Neural cell (in vitro differentiated cells): ENCODE measurements at regions not wholly inside any gene's neighbourhood (a gene's known extent, or its start where the extent isn't known, plus 50 kb on each side); places are given as distances from the start of the nearest gene placed in this dataset.

Source experiments
- H2AFZ ChIP-seq: fragments of 200-600, 300-800 bp; sonication (generic), shearing (Covaris generic); 2 replicates; pipeline ENCODE4 v1.6.0; 2014; ENCODE audit warnings: low read depth, mild to moderate bottlenecking, antibody characterized with exemption, low read length, moderate library complexity
- H3F3A ChIP-seq: fragments of 200-600 bp; shearing (Covaris generic); 2 replicates; pipeline ENCODE4 v1.6.1; 2016; ENCODE audit warnings: mild to moderate bottlenecking, moderate library complexity, mixed read lengths, antibody characterized with exemption, low read length; ENCODE audit not compliant: insufficient read depth, poor library complexity, severe bottlenecking
- H3K27ac ChIP-seq: fragments of 200-600, 300-800 bp; sonication (generic), shearing (Covaris generic); 2 replicates; pipeline ENCODE4 v1.5.1; 2014; ENCODE audit warnings: mild to moderate bottlenecking, low read length, moderate library complexity
- H3K27me3 ChIP-seq: fragments of 300-800, 200-600 bp; sonication (generic), shearing (Covaris generic); 2 replicates; pipeline ENCODE4 v1.6.0; 2014; ENCODE audit warnings: mild to moderate bottlenecking, low read depth, low read length, moderate library complexity; ENCODE audit not compliant: insufficient read depth
- H3K36me3 ChIP-seq: fragments of 300-800, 200-600 bp; sonication (generic), shearing (Covaris generic); 2 replicates; pipeline ENCODE4 v1.5.1; 2014; ENCODE audit warnings: mild to moderate bottlenecking, antibody characterized with exemption, low read length, moderate library complexity; ENCODE audit not compliant: insufficient read depth
- H3K4me2 ChIP-seq: fragments of 300-800, 200-600 bp; sonication (generic), shearing (Covaris generic); 2 replicates; pipeline ENCODE4 v1.6.0; 2014; ENCODE audit warnings: mild to moderate bottlenecking, low read length
- H3K4me3 ChIP-seq: fragments of 300-800, 200-600 bp; sonication (generic), shearing (Covaris generic); 2 replicates; pipeline ENCODE4 v1.5.1; 2014; ENCODE audit warnings: mild to moderate bottlenecking, low read length, moderate library complexity
- H3K79me2 ChIP-seq: fragments of 200-600 bp; shearing (Covaris generic); replicated peaks from 2 replicates; pipeline ENCODE4 v1.6.0; 2014; ENCODE audit warnings: mild to moderate bottlenecking, low read length, moderate library complexity; ENCODE audit not compliant: insufficient read depth
- H3K9ac ChIP-seq: fragments of 300-800, 200-600 bp; sonication (generic), shearing (Covaris generic); 2 replicates; pipeline ENCODE4 v1.6.1; 2016; ENCODE audit warnings: mild to moderate bottlenecking, low read length, mixed read lengths
- H3K9me2 ChIP-seq: fragments of 200-600 bp; shearing (Covaris generic); 2 replicates; pipeline ENCODE4 v1.6.1; 2016; ENCODE audit warnings: mild to moderate bottlenecking, low read length, mixed read lengths; ENCODE audit not compliant: insufficient read depth
- H3K9me3 ChIP-seq: fragments of 200-600, 300-800 bp; sonication (generic), shearing (Covaris generic); 2 replicates; pipeline ENCODE4 v1.6.1; 2016; ENCODE audit warnings: mild to moderate bottlenecking, mixed run types, low read length, moderate library complexity, mixed read lengths
- H4K20me1 ChIP-seq: fragments of 200-600 bp; shearing (Covaris generic); 2 replicates; pipeline ENCODE4 v1.6.1; 2016; ENCODE audit warnings: mild to moderate bottlenecking, mixed run types; ENCODE audit not compliant: insufficient read depth
- CTCF ChIP-seq: fragments of 450-650 bp; IDR thresholded peaks from 2 replicates; pipeline ENCODE4 v1.5.1; 2014; ENCODE audit warnings: antibody characterized with exemption, mild to moderate bottlenecking, moderate library complexity; ENCODE audit not compliant: poor library complexity, severe bottlenecking
- EP300 ChIP-seq: fragments of 450-650 bp; conservative IDR thresholded peaks from 2 replicates; pipeline ENCODE4 v1.6.1; 2014; ENCODE audit warnings: antibody characterized with exemption, mild to moderate bottlenecking, moderate library complexity; ENCODE audit not compliant: poor library complexity, severe bottlenecking
- EZH2 ChIP-seq: fragments of 200-600, 300-800 bp; shearing (Covaris generic), sonication (generic); IDR thresholded peaks from 2 replicates; pipeline ENCODE4 v1.6.1; 2014; ENCODE audit warnings: antibody characterized with exemption, low read length, borderline replicate concordance, mild to moderate bottlenecking; ENCODE audit not compliant: insufficient read depth, poor library complexity, severe bottlenecking
- MXI1 ChIP-seq: fragments of 450-650 bp; conservative IDR thresholded peaks from 2 replicates; pipeline ENCODE4 v1.6.1; 2014; ENCODE audit warnings: antibody characterized with exemption, mild to moderate bottlenecking; ENCODE audit not compliant: poor library complexity, severe bottlenecking
- POLR2AphosphoS5 ChIP-seq: IDR thresholded peaks from 2 replicates; pipeline ENCODE4 v1.6.1; 2012
- RAD21 ChIP-seq: fragments of 450-650 bp; conservative IDR thresholded peaks from 2 replicates; pipeline ENCODE4 v1.6.1; 2014; ENCODE audit warnings: antibody characterized with exemption, mild to moderate bottlenecking, moderate library complexity
- REST ChIP-seq: IDR thresholded peaks from 2 replicates; pipeline ENCODE4 v1.6.1; 2012; ENCODE audit warnings: borderline replicate concordance
- SMC3 ChIP-seq: fragments of 450-650 bp; conservative IDR thresholded peaks from 2 replicates; pipeline ENCODE4 v1.6.1; 2014; ENCODE audit warnings: antibody characterized with exemption, mild to moderate bottlenecking, moderate library complexity; ENCODE audit not compliant: poor library complexity
- TAF1 ChIP-seq: IDR thresholded peaks from 2 replicates; pipeline ENCODE4 v1.6.1; 2012; ENCODE audit warnings: low read depth

- no peaks in the 10 kb centered on the region for H4K20me1 ChIP-seq
- H3K4me3 ChIP-seq = no peak overlapping the region
- H3K9ac ChIP-seq = no peak overlapping the region
- H2AFZ ChIP-seq = no peak overlapping the region
- H3K79me2 ChIP-seq = no peaks in the 10 kb centered on the region
- H3K27ac ChIP-seq = no peak overlapping the region
- no peaks in the 10 kb centered on the region for H3F3A ChIP-seq
- H3K9me2 ChIP-seq = no peaks in the 10 kb centered on the region
- no peaks in the 10 kb centered on the region for H3K36me3 ChIP-seq
- H3K4me2 ChIP-seq = no peak overlapping the region
- peak; percentile 37 for TF ChIP-seq CTCF
- TF ChIP-seq TAF1 = no peak
- TF ChIP-seq SMC3 = no peak
- H3K9me3 ChIP-seq = no peaks in the 10 kb centered on the region
- no peaks in the 10 kb centered on the region for H3K27me3 ChIP-seq
These were observed 367.4 kb downstream of the SPRY2 start for GRCh38 chr13:79973533-79973963.

DNA sequence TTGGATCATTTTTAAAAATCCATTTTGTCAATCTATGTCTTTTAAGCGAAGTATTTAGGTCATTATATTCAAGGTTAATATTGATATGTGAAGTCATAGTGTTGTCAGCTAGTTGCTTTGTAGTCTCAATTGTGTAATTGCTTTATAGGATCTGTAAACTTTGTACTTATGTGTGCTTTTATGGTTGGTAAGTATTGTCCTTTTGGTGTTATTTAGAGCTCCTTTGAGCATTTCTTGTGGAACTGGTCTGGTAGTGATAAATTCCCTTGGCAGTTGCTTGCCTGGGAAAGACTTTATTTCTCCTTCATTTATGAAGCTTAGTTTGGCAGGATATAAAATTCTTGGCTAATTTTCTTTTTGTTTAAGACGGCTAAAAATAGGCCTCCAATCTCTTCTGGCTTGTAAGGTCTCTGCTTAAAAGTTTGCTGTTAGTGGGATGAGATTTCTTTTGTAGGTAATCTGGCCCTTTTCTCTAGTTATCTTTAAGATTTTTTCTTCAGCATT, 368.8 kb downstream of the SPRY2 start:
- H3K9ac ChIP-seq = no peak overlapping the region
- H3K4me3 ChIP-seq = no peak overlapping the region
- H3K9me2 ChIP-seq = no peaks in the 10 kb centered on the region
- no peaks in the 10 kb centered on the region for H3K79me2 ChIP-seq
- H3K27ac ChIP-seq = no peak overlapping the region
- H3K9me3 ChIP-seq = no peaks in the 10 kb centered on the region
- H3K4me2 ChIP-seq = no peak overlapping the region
- H3F3A ChIP-seq = no peaks in the 10 kb centered on the region
- TF ChIP-seq EZH2 (no peak), EP300 (no peak), CTCF (no peak), POLR2AphosphoS5 (no peak), REST (no peak), SMC3 (no peak), MXI1 (no peak), RAD21 (no peak), TAF1 (no peak)
- no peaks in the 10 kb centered on the region for H4K20me1 ChIP-seq
- no peak overlapping the region for H2AFZ ChIP-seq
- no peaks in the 10 kb centered on the region for H3K36me3 ChIP-seq
- H3K27me3 ChIP-seq = no peaks in the 10 kb centered on the region
